NCI-H2196 treated with DMSO at 0.1 percent for 48 hours (cell line): ENCODE measurements at regions not wholly inside any gene's neighbourhood (a gene's known extent, or its start where the extent isn't known, plus 50 kb on each side); places are given as distances from the start of the nearest gene placed in this dataset.
"Not testable (repeated sequence)": the region's sequence is repeated elsewhere in the genome, so short reads cannot be mapped to it uniquely, and the experiment has no call there.

Experiments used
- DNase-seq: peaks from one replicate; lab custom pipeline; 2025; ENCODE audit not compliant: unreplicated experiment; lab: John Stamatoyannopoulos, UW

DNA sequence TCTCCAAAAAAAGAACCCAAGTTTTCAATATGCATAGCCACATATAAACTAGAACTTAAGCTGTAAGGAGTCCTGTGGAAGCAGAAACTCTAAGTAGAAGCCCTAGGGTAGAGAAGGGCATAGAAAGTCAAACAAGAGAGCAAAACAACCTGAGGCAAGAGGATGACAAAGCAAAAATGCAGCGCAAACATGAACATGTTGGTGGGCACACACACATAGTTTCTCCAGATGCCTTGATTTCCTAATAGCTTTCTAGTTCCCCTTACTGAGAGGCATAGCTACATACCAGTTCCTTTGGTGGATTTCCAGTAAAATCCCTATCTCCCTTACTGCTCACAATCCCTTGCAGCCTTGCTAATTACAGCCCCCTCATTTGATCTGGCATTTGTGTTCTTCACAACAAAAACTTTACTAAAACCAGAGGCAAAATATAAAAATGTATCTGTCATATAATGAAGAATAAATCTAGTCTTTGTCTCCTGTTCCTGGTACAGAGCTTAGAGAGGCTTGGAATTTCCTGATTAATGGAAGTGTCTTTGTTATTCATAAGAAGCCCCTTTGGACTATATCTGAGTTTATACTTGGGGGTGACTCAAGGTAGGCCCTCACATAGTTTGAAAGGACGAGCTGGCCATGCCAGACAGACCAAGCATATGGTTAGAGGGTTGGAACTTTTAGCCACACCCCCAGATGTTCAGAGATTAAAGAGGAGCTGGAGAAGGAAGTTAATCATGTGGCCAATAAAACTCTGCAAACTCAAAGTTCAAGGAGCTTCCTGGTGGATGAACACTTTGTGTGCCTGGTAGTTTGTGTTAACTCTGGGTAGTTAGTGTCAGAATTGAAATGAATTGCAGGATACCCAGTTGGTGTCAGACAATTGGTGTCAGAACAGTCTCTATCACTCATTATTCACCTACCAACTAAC is 52.7 kb upstream of the ZCCHC13 start:
- no peak for DNase-seq

- no peak for DNase-seq
Measured at GRCh38 chrX:74250574-74250973, 53.4 kb upstream of the ZCCHC13 start.

DNA sequence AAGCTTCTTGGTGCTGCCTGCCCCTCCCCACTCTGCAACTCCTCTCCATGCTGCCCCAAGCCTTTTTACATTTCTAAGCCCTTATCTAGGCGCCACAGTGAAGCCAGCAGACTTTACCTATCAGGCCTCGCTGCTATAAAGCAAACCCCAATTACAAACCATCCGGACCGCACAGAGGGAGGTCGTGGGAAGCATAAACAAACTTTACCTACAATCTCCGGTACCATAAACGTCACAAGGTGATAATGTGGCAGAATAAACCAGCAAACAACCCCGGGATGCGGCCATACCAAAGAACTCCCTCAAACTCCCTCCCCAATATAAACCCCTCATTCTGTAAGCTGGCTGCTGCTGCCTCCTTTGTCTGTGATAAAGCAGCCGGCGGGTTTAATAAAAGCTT is 54.0 kb upstream of the ZCCHC13 start:
- DNase-seq, result no peak

GRCh38 chrX:74248889-74249288 is 55.1 kb upstream of the ZCCHC13 start:
- DNase-seq, result no peak

- DNase-seq, result no peak
Measured at GRCh38 chrX:74246524-74246923, 57.5 kb upstream of the ZCCHC13 start.

DNA sequence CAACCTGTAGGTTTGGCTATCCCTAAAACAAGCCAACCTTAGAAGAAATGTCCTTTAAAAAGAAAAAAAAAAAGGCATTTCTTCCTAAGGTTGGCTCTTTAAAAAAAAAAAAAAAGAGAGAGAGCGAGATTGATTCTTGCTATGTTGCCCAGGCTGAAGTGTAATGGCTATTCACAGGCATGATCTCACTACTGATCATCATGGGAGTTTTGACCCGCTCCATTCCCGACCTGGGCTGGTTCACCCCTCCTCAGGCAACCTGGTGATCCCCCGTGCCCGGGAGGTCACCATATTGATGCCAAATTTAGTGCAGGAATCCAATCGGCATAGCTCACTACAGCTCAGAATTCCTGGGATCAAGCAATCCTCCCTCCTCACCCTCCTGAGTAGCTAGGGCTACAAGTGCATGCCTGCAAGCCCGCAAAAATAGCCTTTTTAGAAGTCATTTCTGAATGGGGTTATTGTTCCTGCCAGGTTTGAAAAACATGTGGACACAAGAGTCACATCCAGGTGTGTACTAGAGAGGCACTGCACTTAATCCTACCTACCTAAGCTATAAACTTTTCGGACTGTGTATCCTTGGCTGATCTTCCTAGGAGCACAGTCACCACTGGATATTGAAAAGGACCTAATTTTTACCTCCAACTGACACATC is 61.4 kb upstream of the ZCCHC13 start:
- DNase-seq, result no peak

GRCh38 chrX:74242050-74242449 is 61.9 kb upstream of the ZCCHC13 start:
- no peak for DNase-seq

DNA sequence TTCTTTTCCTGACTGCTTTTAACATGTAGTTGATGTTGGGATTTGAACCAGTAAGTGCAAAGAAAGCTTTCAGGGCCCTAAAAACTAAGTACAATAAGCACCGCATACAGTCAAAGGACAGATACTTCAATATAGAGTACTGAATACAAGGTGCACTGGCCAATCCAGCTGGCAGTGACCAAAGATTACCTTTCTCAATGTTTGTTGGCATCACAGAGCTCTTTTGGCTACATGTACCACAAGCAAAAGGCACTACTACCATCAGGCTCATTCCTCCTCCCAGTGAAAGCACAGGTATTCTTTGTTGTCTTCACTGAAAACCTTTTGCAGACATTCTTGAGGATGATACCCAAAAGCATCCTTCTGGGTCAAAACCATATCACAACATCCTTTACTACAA is 65.2 kb upstream of the ZCCHC13 start:
- no peak for DNase-seq

- DNase-seq, result no peak
Measured at GRCh38 chrX:74234818-74235217, 69.2 kb upstream of the ZCCHC13 start.

DNA sequence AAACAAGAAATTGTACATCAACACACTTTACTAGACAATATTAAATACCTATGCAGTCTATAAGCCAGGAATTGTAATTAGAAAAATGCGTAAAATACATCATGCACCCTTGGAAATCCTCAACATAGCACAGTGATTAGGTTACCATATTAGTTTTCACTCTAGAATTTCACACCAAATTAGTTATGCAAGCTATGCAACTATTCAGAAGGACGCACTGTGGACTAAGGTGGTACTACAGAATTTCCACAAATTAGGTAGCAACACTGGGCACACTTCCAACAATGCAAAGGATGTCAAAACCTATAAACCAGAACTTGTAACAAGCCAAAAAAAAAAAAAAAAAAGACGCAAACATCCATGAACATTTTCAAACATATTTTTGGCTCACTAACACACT is 71.1 kb upstream of the ZCCHC13 start:
- DNase-seq, result no peak

DNA sequence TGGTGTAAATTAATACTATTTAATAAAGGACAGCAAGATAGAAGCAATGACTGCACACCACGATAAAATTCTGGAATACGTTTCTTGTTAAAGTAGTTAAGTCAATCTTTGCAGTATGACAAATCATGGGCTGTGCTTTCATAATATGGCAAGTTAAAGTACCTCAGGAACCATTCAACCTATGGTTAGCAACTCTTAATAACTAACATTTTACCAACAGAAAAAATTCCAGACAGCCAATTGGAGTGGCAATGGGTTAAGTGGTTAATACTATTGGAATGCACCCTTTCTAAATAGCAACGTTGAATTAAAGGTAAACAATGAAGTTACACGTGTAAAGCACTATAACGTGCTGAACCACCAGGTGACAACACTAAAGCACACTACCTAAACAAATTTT is 72.4 kb upstream of the ZCCHC13 start:
- no peak for DNase-seq

DNA sequence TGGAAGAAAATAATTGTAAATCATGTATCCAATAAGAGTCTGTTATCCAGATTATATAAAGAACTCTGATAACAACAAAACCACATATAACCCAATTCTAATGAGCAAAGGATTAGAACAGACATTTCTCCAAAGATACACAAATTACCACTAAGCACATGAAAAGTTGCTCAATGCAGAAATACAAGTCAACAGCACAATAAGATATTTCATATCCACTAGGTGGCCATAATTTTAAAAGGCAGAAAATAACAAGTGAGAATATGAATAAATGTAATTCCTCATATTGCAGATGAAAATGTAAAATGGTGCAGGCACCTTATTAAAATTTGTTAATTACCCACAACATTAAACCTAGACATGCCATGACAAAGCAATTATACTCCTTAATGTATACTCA is 73.9 kb upstream of the ZCCHC13 start:
- no peak for DNase-seq

- DNase-seq, result no peak
Measured at GRCh38 chrX:74225111-74225510, 78.9 kb upstream of the ZCCHC13 start.

DNA sequence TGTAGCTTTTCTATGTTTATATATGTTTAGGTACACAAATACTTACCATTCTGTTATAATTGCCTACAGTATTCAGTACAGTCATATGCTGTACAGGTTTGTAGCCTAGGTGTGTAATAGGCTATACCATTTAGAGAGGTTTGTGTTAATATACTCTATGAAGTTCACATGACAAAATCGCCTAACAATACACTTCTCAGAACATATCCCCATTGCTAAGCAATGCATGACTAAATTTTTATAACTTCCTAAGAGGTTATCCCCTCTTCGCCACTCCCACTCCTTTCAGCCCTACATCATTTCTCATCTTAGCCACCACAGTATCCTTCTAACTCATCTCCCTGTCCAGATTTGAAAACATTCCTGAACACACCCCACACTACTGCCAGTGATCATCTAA is 83.7 kb upstream of the ZCCHC13 start:
- DNase-seq, result no peak

GRCh38 chrX:74218895-74219294 is 85.1 kb upstream of the ZCCHC13 start:
- DNase-seq, result no peak

GRCh38 chrX:74216421-74216820 is 87.6 kb upstream of the ZCCHC13 start:
- DNase-seq, result no peak

DNA sequence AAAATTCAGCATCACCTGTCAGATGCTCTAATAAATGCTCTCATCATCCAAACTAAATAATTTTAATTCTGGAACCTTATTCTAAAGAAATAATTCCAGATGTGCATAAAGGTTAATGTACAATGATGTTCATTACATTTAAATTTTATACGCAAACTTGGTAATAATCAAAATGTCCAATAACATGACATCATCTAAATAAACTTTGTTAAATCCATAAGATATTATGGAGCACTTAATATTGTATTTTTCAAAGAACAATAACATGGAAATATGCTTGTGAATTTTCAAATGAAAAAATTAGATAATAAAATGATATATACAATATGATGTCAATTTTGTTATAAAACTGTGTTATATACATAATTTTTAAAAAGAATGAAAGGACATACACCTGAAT is 92.1 kb upstream of the ZCCHC13 start:
- DNase-seq, result no peak

GRCh38 chrX:74207539-74207938 is 96.4 kb upstream of the ZCCHC13 start:
- DNase-seq, result no peak

DNA sequence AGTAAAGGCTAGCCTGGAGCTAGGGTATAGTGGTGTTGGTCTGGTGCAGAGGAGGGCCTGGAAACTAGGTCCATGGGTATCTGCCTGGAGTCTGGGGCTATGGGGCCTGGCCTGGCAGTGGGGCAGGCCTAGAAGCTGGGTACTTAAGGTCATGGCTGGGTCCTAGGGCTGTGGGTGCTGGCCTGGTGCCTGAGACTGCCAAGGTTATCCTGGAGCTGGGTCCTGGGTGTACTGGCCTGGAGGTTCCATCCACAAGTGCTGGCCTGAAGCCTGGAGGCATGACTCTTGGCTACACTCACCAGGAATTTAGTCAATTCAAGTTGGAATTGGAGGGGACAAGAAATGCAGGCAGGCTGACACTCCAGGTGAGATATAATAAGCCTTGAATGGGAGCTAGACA is 108.4 kb upstream of the ZCCHC13 start:
- DNase-seq, result no peak

- DNase-seq, result no peak
Measured at GRCh38 chrX:74195120-74195519, 108.9 kb upstream of the ZCCHC13 start.

DNA sequence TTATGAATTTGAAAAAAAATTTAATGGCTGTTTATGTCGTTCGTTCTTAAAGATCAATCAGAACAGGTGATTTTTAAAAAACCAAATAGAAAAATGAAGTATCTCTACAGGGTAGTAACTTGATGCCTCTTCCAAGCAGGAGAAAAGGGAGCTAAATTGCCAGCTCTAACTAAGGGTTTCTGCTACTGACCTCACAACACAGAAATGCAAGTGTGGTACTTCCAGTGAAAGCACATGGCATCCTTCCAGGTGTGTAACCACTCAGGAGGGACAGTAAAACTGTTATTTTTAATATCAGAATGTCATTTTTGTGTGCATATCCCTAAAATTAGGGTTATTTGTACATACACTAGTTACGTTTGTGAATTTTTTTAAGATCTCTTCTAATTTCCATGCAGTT is 116.8 kb upstream of the ZCCHC13 start:
- peak; percentile 0 for DNase-seq

- not testable (repeated sequence) for DNase-seq
Measured at GRCh38 chrX:74183047-74183446, 120.9 kb upstream of the ZCCHC13 start.
